ENCODE measurements at regions not wholly inside any gene's neighbourhood (a gene's known extent, or its start where the extent isn't known, plus 50 kb on each side); places are given as distances from the start of the nearest gene placed in this dataset.

DNA sequence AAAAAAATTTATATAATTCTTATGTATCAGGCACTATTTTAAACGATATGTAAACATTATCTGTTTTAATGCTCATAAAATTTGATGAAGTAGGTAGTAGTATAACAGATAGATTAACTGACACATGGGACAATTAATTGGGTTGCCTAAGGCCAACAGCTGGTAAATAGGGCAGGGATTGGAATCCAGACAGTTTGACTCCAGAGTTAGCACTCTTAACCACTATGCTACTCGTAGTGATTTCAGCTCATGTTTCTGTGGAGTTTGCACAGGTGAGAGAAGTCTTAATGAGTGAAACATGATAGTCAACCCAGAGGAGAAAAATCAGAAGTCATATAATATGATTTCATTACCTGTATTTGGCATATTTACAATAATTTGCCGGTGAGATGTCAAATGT, 126.0 kb upstream of the WDFY3 start:
- TF ChIP-seq, protein P1, sequence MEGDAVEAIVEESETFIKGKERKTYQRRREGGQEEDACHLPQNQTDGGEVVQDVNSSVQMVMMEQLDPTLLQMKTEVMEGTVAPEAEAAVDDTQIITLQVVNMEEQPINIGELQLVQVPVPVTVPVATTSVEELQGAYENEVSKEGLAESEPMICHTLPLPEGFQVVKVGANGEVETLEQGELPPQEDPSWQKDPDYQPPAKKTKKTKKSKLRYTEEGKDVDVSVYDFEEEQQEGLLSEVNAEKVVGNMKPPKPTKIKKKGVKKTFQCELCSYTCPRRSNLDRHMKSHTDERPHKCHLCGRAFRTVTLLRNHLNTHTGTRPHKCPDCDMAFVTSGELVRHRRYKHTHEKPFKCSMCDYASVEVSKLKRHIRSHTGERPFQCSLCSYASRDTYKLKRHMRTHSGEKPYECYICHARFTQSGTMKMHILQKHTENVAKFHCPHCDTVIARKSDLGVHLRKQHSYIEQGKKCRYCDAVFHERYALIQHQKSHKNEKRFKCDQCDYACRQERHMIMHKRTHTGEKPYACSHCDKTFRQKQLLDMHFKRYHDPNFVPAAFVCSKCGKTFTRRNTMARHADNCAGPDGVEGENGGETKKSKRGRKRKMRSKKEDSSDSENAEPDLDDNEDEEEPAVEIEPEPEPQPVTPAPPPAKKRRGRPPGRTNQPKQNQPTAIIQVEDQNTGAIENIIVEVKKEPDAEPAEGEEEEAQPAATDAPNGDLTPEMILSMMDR (IDR thresholded peaks at IDR 0.05) = no peak
- no peak for TF ChIP-seq POLR2AphosphoS5 (IDR thresholded peaks at IDR 0.05)
- TF ChIP-seq POLR2A (IDR thresholded peaks at IDR 0.05) = no peak
- no peak for TF ChIP-seq EP300 (IDR thresholded peaks at IDR 0.05)

All from stomach (tissue), 4 donors.